Astrocyte (in vitro differentiated cells and primary cell): ENCODE measurements at regions not wholly inside any gene's neighbourhood (a gene's known extent, or its start where the extent isn't known, plus 50 kb on each side); places are given as distances from the start of the nearest gene placed in this dataset.

Experiments
- EZH2 ChIP-seq: IDR thresholded peaks from 2 replicates; pipeline ENCODE4 v1.6.1; 2012; ENCODE audit warnings: mild to moderate bottlenecking, low read length, inconsistent platforms; ENCODE audit not compliant: insufficient read depth
- TF ChIP-seq, protein P1 (sequence below): IDR thresholded peaks from 2 replicates; pipeline ENCODE4 v1.5.1; 2011; ENCODE audit warnings: low read depth, mild to moderate bottlenecking, inconsistent platforms, low read length, moderate library complexity; ENCODE audit not compliant: insufficient read depth

DNA sequence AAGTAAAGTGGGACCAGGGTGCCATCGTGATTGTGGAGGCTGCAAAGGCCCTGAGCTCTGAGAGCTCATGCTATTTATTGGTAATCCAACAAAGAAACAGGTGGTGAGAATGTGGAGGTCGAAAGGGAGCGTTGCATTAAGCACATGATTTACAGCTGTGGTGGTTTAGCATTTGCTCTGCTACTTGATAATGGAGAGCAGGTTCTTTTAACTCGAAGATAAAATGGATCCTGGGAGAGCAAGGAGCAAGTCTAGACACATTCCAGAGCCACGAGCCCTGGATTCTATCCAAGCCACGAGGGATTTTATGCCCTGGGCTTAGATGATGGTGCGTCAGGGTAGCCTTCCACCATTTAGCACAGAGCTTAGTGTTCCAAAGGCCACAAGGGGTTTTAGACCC is 1710.1 kb upstream of the CDH9 start:
- TF ChIP-seq, protein P1, sequence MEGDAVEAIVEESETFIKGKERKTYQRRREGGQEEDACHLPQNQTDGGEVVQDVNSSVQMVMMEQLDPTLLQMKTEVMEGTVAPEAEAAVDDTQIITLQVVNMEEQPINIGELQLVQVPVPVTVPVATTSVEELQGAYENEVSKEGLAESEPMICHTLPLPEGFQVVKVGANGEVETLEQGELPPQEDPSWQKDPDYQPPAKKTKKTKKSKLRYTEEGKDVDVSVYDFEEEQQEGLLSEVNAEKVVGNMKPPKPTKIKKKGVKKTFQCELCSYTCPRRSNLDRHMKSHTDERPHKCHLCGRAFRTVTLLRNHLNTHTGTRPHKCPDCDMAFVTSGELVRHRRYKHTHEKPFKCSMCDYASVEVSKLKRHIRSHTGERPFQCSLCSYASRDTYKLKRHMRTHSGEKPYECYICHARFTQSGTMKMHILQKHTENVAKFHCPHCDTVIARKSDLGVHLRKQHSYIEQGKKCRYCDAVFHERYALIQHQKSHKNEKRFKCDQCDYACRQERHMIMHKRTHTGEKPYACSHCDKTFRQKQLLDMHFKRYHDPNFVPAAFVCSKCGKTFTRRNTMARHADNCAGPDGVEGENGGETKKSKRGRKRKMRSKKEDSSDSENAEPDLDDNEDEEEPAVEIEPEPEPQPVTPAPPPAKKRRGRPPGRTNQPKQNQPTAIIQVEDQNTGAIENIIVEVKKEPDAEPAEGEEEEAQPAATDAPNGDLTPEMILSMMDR = no peak
- TF ChIP-seq EZH2 = no peak
